ENCODE measurements at regions not wholly inside any gene's neighbourhood (a gene's known extent, or its start where the extent isn't known, plus 50 kb on each side); places are given as distances from the start of the nearest gene placed in this dataset.

DNA sequence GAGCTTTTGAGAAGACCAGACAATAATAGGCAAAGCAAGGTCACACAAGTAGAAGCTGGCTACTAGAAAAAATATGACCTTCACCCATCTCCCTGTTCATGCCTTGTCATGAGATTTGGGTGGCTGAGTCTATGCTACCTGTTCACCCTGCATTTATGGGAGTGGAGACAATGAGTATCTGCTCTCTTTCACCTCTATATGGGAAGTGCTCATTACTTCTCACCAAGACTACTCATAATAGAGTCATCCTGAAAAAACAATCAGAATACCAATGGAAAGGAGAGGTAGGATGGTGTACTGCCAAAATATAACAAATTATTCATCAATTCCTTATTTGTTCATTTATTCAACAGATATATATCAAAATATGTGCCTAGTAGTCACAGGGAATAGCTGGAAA is 921.8 kb upstream of the INTU start:
- TF ChIP-seq, protein P1, sequence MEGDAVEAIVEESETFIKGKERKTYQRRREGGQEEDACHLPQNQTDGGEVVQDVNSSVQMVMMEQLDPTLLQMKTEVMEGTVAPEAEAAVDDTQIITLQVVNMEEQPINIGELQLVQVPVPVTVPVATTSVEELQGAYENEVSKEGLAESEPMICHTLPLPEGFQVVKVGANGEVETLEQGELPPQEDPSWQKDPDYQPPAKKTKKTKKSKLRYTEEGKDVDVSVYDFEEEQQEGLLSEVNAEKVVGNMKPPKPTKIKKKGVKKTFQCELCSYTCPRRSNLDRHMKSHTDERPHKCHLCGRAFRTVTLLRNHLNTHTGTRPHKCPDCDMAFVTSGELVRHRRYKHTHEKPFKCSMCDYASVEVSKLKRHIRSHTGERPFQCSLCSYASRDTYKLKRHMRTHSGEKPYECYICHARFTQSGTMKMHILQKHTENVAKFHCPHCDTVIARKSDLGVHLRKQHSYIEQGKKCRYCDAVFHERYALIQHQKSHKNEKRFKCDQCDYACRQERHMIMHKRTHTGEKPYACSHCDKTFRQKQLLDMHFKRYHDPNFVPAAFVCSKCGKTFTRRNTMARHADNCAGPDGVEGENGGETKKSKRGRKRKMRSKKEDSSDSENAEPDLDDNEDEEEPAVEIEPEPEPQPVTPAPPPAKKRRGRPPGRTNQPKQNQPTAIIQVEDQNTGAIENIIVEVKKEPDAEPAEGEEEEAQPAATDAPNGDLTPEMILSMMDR (IDR thresholded peaks at IDR 0.05), result no peak
- TF ChIP-seq POLR2A (IDR thresholded peaks at IDR 0.05), result no peak
